ENCODE measurements at regions not wholly inside any gene's neighbourhood (a gene's known extent, or its start where the extent isn't known, plus 50 kb on each side); places are given as distances from the start of the nearest gene placed in this dataset.
A peak's percentile ranks its signal among the peaks of the same experiment; 100 is the strongest.
"Not testable (repeated sequence)": the region's sequence is repeated elsewhere in the genome, so short reads cannot be mapped to it uniquely, and the experiment has no call there.

DNA sequence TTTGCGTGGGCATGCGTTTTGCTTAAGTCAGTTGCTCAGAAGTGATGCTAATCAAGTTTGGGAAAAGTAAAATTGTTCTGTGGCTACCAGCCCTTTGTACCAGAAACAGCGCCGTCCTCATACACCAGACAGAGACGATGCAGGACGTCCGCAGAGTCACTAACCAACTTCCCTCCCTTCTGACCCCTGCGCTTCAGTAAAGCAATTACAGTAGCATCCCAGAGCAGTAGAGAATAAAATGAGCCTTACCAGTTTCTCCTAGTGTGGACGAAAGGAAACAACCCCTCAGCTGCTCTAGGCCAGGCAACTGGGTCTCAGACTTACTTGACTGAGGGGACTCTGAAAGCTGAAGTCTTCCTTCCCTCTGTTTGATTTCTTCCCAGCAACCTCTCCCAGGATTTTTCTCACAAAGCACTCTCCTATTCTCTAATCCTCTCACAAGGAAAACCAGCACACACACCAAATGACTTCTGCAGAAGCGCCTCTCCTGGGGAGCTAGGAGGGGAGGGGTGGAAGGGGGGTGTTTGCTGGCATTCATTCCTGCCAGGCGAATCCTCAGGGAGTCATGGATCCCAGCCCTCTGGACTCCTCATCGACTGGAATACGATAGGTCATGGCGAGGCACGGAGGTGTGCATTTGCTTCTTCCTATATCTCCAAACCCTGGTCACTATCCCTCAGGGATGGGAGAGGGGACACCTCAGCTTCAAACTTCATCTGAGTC lies 56.0 kb upstream of the MID1 start:
- no peak for DNase-seq

DNA sequence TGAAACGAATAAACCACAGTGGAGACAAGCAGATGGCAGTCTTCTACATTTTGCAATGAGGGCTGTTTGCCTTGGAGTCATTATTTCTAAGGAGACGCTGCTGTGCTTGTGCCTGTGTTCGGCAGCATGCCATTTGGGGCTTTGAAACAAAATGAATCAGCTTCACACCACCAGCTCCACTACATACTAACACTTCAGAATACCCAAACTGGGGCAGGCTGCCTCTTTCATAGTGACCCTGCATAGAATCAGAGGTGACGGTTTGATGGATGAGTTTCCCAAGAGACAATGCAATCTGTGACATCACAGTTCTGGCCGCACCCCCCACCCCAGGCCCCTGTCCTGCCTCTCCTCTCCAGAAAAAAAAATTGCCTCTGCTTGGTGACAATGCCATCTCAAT lies 57.1 kb upstream of the MID1 start:
- DNase-seq: no peak

GRCh38 chrX:10679387-10679786 lies 59.0 kb upstream of the MID1 start:
- no peak for DNase-seq

GRCh38 chrX:10681167-10681566 lies 60.8 kb upstream of the MID1 start:
- no peak for DNase-seq

GRCh38 chrX:10683631-10684030 lies 63.2 kb upstream of the MID1 start:
- DNase-seq: not testable (repeated sequence)

DNA sequence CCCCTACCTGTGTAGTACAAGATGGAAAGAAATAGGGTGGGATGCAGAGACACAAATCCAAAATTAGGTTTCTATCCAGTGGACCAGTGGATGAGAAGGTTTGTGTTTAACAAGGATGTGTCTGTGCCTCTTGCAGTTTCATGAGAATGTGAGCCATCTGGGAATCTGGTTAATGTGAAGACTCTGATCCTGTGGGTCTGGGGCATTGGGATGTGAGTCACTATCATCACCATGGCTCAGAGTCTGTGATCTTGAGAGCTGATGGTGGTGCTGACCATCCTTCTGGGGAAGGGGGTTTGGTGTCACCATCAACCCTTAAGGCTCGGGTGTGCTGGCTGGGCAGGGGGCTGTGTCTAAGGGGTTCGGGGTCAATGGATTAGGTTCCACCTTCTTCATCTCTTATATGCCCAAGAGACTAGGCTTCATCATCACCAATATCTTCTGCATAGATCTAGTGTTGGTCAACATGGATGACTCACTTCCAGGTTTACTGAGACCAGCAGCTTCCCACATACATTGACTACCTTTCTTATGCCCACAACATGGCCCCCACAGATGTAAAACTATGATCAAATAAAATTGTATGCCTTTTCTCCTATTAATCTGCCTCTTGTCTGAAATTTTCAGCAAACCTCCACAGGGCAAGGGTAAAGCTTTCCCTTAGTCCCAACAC lies 65.7 kb upstream of the MID1 start:
- DNase-seq: no peak

DNA sequence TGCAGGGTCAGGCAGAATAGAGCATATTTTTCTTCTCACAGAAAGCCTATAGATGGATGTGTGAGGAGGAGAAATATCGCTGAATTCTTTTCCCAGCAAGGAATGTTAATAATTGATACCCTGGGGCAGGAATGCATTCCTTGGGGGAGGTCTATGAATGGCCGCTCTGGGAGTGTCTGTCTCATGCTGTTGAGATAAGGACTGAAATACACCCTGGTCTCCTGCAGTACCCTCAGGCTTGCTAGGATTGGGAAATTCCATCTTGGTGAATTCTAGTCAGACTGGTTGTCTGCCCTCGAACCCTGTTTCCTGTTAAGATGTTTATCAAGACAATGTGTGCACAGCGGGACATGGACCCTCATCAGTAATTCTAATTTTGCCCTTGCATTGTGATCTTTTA lies 71.4 kb upstream of the MID1 start:
- not testable (repeated sequence) for DNase-seq

GRCh38 chrX:10697616-10698317 lies 77.4 kb upstream of the MID1 start:
- DNase-seq: no peak

DNA sequence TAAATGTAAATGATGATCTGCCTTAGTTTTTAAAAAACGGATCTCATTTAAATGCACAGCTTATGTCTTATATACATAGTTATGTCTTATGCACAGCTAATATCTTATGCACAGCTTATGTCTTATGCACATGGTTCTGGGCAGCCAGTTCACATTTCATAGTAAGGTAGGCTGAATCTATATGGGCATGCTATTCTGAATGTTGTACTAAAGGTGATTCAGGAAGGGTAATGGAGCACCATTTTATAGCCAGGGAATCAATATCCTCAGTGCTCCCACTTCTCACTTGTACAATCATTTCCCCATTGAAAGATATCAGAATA lies 77.9 kb upstream of the MID1 start:
- no peak for DNase-seq

DNA sequence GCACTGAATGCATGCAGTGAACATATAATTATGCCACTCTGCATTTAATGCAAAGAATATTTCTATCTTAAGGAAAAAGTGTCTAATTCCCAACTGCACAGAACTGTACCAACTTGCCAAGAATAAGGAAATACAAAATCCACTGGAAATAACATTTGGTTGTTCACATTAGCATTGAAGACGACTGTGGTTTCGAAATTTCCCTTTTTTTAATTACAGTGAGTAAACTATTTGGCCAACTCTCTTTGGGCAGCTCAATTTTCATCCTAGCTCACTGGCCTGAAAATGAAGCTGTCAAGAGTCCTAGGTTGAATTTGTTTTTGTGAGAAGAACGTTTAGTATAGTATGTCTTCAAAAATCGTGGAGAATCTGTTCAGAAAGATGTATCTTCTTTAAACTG lies 81.6 kb upstream of the MID1 start:
- DNase-seq: no peak

- not testable (repeated sequence) for DNase-seq
Observed at GRCh38 chrX:10706342-10706741, 86.0 kb upstream of the MID1 start.

GRCh38 chrX:10707773-10708172 lies 87.4 kb upstream of the MID1 start:
- DNase-seq: no peak

DNA sequence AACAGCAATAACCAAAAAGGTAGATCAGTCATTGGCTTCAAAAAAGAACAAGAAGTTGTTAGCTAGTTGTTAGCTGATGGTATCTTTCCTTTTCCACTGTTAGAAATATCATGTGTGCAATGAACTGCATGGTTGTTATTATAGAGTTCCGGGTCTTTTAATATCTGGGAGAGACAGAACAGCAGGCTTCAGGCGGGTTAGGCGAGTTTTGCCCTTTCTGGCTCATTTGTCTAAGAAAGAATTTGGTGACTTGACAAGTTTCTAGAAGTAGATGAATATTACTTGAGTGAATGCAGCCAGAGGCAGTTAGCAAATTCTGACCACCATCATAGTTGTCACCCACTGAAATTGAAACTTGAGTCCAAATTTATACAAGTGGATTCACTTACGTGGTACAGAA lies 88.9 kb upstream of the MID1 start:
- no peak for DNase-seq

DNA sequence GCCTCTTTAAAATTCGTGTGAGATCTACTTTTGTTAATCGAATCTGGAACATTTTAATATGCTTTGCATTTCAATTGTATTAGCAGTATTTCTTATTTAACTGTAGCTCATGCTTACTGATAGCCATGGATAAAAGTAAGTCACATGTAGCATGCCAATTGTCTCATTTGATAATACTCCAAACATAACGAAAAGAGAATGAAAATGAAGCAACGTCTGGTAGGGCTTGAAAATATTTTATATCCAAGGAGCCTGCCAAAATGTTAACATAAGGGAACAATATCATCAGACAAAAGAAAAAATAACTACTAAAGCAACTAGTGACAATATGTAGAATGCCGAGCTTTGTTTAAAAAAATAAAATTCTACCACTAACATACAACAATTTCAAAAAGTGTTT lies 94.1 kb upstream of the MID1 start:
- no peak for DNase-seq

- DNase-seq: peak; percentile 11
Observed at GRCh38 chrX:10722851-10723250, 102.5 kb upstream of the MID1 start.

DNA sequence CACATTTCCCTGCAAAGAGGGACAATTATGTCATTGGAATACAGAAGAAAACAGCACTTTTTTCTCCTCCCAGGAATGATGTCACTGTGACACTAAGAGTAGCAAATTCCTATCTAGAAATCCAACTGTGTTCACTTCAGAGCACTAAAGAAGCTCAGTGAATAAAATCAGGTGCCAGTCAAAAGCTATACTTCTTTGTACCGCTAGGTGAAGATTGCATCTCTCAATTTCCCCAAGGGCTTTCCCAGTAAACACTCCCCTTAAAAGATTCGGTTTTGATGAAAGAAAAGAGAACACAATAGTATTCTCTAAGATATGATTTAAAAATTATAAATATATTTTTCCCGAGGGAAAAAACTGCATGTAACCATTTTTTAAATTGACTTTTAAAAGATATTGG lies 104.7 kb upstream of the MID1 start:
- DNase-seq: no peak

DNA sequence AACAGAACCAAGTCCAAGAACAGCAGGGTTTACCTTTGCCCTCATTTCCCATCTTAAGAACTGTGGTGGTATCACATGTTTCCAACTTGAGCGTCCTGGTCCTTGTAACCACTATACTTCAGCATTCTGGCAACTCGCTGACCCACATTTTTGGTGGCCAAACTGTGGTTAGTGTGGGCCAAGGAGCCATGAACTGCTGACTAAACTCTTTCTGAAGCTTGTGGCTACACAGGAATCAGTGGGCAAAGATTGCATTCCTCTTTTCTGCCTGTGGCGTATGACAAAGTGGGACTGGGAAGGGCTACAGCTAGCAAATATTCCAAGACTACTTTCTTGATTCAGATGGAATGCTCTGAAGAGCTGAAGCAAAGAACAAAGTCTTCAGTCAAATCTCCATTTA lies 106.3 kb upstream of the MID1 start:
- no peak for DNase-seq

GRCh38 chrX:10728806-10729389 lies 108.5 kb upstream of the MID1 start:
- no peak for DNase-seq

DNA sequence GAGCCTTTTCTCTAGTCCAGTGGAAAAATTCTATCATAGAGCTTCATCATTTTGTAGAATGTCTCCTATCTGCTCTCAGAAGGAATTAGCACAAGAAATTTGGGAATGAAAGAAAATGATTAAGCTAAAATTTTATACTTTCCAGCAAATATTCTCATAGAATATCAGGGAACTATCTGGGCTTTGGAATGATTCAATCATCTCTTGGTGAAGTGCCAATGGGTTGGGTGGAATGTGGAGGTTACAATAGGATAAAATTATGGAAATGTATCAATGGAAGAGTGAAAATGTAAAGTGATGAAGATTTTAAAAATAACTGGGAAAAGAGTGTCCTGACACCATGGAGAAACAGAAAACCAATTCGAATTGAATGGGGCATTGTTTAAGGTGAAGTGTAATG lies 119.0 kb upstream of the MID1 start:
- DNase-seq: no peak

- no peak for DNase-seq
Observed at GRCh38 chrX:10741003-10741402, 120.6 kb upstream of the MID1 start.

- no peak for DNase-seq
Observed at GRCh38 chrX:10741550-10741949, 121.2 kb upstream of the MID1 start.

- no peak for DNase-seq
Observed at GRCh38 chrX:10743476-10743875, 123.1 kb upstream of the MID1 start.

DNA sequence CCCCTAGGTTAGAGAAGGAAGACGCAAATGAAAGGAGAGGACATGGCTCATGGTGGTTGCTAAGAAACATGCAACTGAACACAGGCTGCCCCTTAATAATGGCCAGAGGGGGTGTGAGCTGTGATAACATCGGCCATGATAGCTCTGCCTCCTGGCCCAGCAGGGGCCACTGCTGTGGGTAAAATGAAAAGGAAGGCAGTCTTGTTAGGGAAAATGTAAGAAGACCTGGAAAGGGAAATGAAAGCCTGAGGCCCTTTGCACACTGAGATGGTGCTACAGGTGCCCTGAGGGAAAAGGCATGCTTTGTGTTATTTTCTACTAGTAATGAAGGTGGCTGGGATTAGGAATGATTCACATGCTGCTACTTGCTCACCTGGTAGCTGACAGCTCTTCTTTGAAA lies 123.6 kb upstream of the MID1 start:
- DNase-seq: no peak

DNA sequence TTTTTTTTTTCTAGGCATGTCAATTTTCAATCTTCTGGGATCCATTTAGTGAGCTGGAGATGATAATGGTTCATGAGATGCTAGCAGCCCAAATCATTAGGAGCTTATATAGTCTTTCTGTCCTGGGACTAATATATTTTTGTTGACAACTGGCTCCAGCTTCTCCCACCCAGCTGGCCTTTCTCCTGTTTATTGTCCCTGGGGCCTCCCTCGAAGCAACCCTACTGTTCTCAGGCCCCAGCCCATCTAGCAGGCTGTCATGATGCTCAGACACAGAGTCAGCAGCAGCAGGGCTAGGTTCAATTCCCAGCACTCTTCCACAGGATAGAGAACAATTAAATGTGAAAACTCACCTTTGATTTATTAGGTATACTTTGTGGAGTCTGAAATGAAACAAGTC lies 127.6 kb upstream of the MID1 start:
- DNase-seq: no peak
